Endothelial cell of umbilical vein (primary cell): ENCODE measurements at regions not wholly inside any gene's neighbourhood (a gene's known extent, or its start where the extent isn't known, plus 50 kb on each side); places are given as distances from the start of the nearest gene placed in this dataset.

Experiments used
- BruUV-seq: library from RNA; stranded (reverse); fragments of 400-500 nt; replicated peaks from 2 replicates; lab custom pipeline; 2021; lab: Mats Ljungman, UMichigan
- CTCF ChIA-PET: fragments of 300-600, 350-600 bp; sonication (Branson Sonifier 250); formaldehyde crosslinking; loops from one replicate; lab custom pipeline; 2021; ENCODE audit warnings: antibody characterized with exemption, inconsistent platforms; lab: Charles Lee
- POLR2A ChIA-PET: fragments of 300-600, 350-600 bp; sonication (Branson Sonifier 250); formaldehyde crosslinking; loops from one replicate; lab custom pipeline; 2021; ENCODE audit warnings: antibody characterized with exemption, inconsistent platforms; lab: Charles Lee
- DNase-seq: peaks from one replicate; pipeline ENCODE4 v3.0.0-alpha.2; 2011; ENCODE audit warnings: low read depth, low spot score
- FAIRE-seq: peaks from 2 replicates; lab custom pipeline; 2011; peaks lifted over from hg19 to GRCh38; lab: Jason Lieb, UNC
- H2AFZ ChIP-seq: 2 replicates; pipeline ENCODE4 v1.6.0; 2012; ENCODE audit warnings: low read depth, low read length, control low read depth, inconsistent platforms
- H3K27ac ChIP-seq: 2 replicates; pipeline ENCODE4 v1.5.1; 2011; ENCODE audit warnings: low read depth, mild to moderate bottlenecking, control low read depth, low read length, moderate library complexity; ENCODE audit not compliant: insufficient read depth
- H3K27me3 ChIP-seq, 2 experiments: 2 replicates each; pipeline versions ENCODE4 v1.6.0 to v1.6.1; 2011; ENCODE audit warnings: low read length in 2 of 2, mixed read lengths in 1 of 2; ENCODE audit not compliant: control insufficient read depth in 2 of 2, insufficient read depth in 2 of 2
- H3K36me3 ChIP-seq, 2 experiments: 2 replicates in 1 of 2; 3 replicates in 1 of 2; pipeline ENCODE4 v1.5.1; 2011; ENCODE audit warnings: low read length in 2 of 2, mild to moderate bottlenecking in 1 of 2, moderate library complexity in 1 of 2; ENCODE audit not compliant: control insufficient read depth in 2 of 2, insufficient read depth in 2 of 2; ENCODE audit errors: extremely low read depth in 1 of 2
- H3K4me1 ChIP-seq: 3 replicates; pipeline ENCODE4 v1.5.1; 2011; ENCODE audit warnings: mild to moderate bottlenecking, low read length; ENCODE audit not compliant: control insufficient read depth, insufficient read depth; ENCODE audit errors: extremely low read depth
- H3K4me2 ChIP-seq: 2 replicates; pipeline ENCODE4 v1.6.1; 2011; ENCODE audit warnings: low read length, control low read depth, mixed read lengths; ENCODE audit not compliant: insufficient read depth
- H3K4me3 ChIP-seq, 3 experiments: fragments of 200-600 bp in 1 of 3; sonication (generic), shearing (Covaris generic) in 1 of 3; replicated peaks in 1 of 3; 2 replicates each; pipeline ENCODE4 v1.5.1; 2011 to 2016; ENCODE audit warnings: control low read depth in 3 of 3, low read length in 3 of 3, mild to moderate bottlenecking in 2 of 3, inconsistent platforms in 1 of 3, low read depth in 1 of 3, moderate library complexity in 1 of 3; ENCODE audit not compliant: insufficient read depth in 1 of 3
- H3K79me2 ChIP-seq: 2 replicates; pipeline ENCODE4 v1.6.0; 2012; ENCODE audit warnings: low read length, inconsistent platforms; ENCODE audit not compliant: control insufficient read depth, insufficient read depth
- H3K9ac ChIP-seq: replicated peaks from 2 replicates; pipeline ENCODE3; 2011; ENCODE audit warnings: low read length, control low read depth; ENCODE audit not compliant: insufficient read depth; ENCODE audit errors: extremely low read depth
- H3K9me1 ChIP-seq: replicated peaks from 3 replicates; pipeline ENCODE4 v1.6.0; 2011; ENCODE audit warnings: mild to moderate bottlenecking, low read length; ENCODE audit not compliant: control insufficient read depth, insufficient read depth; ENCODE audit errors: extremely low read depth
- H3K9me3 ChIP-seq: replicated peaks from 2 replicates; pipeline ENCODE4 v1.5.1; 2012; ENCODE audit warnings: low read length, inconsistent platforms; ENCODE audit not compliant: control insufficient read depth, insufficient read depth
- H4K20me1 ChIP-seq: replicated peaks from 2 replicates; pipeline ENCODE3; 2011; ENCODE audit warnings: mild to moderate bottlenecking, low read length; ENCODE audit not compliant: control insufficient read depth, insufficient read depth; ENCODE audit errors: extremely low read depth
- FOS ChIP-seq: IDR thresholded peaks from 2 replicates; pipeline ENCODE4 v1.6.1; 2011; ENCODE audit warnings: mild to moderate bottlenecking, low read length, moderate library complexity, borderline replicate concordance; ENCODE audit not compliant: insufficient read depth
- GATA2 ChIP-seq: IDR thresholded peaks from 2 replicates; pipeline ENCODE4 v1.7.0; 2011; ENCODE audit warnings: low read depth, mild to moderate bottlenecking, moderate library complexity, mixed read lengths, low read length; ENCODE audit not compliant: insufficient read length, insufficient read depth
- JUN ChIP-seq: IDR thresholded peaks from 2 replicates; pipeline ENCODE4 v1.6.1; 2011; ENCODE audit warnings: borderline replicate concordance, low read depth; ENCODE audit not compliant: insufficient read length, insufficient read depth
- MYC ChIP-seq: IDR thresholded peaks from one replicate; pipeline ENCODE4 v1.6.1; 2011; ENCODE audit warnings: mild to moderate bottlenecking, low read depth, low read length
- POLR2AphosphoS5 ChIP-seq: IDR thresholded peaks from 2 replicates; pipeline ENCODE4 v1.6.1; 2012; ENCODE audit warnings: low read depth, mild to moderate bottlenecking, control low read depth, low read length, moderate library complexity; ENCODE audit not compliant: insufficient read depth
- dilution Hi-C: fragments of 300-500 bp; cut with MboI; formaldehyde crosslinking; loops from one replicate; pipeline ENCODE4 v1.15.0; 2019; ENCODE audit warnings: low sequenced_read_pairs; ENCODE audit not compliant: extremely low pct_ligation_motif_present
- intact Hi-C: fragments of 100-400 bp; cut with micrococcal nuclease; formaldehyde crosslinking; loops from one replicate; pipeline ENCODE4 v1.10.0; 2022
- TF ChIP-seq, protein P1 (sequence below), 2 donors: IDR thresholded peaks; 1 replicate in 1 of 2; 2 replicates in 1 of 2; pipeline ENCODE4 v1.5.1; 2011; ENCODE audit warnings: low read length in 2 of 2, mild to moderate bottlenecking in 2 of 2, moderate library complexity in 2 of 2, control low read depth in 1 of 2, inconsistent platforms in 1 of 2, low read depth in 1 of 2; ENCODE audit not compliant: insufficient read depth in 1 of 2; ENCODE audit errors: extremely low read depth in 1 of 2

DNA sequence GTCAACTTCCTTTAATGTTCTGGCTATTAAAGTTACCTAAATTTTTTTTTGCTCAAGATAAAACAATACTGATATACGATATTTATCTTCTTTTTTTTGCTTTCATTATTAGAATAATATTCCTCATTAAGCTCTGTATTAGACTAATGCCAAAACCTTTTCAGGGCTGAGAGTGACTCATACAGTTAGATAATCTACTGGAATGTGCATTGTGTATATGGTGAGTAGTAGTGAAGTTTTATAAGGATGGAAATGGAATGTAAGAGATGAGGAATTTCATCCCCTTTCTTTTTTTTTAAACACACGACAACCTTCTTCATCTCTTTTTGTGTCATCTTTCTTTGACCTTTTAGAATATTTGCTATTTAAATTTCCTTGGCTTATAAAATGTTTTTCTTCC, 268.6 kb downstream of the ISL1 start:
- no peaks in the 10 kb centered on the region for H3K9me3 ChIP-seq
- no peaks in the 10 kb centered on the region for H4K20me1 ChIP-seq
- peak overlapping the region; percentile 38 for H3K9ac ChIP-seq
- no peaks in the 10 kb centered on the region for H3K36me3 ChIP-seq
- intact Hi-C loops = loop anchor here (5.0 kb wide), 1 partner anchor 160 kb away; no protein-coding TSS in a partner anchor
- POLR2A ChIA-PET = interaction anchor here (0.7 kb wide), 1 partner anchor 269 kb away, joined by 3 read pairs; the partner anchor contains the start of gene ISL1
- H2AFZ ChIP-seq = no peak overlapping the region
- no peaks in the 10 kb centered on the region for H3K27me3 ChIP-seq
- peak overlapping the region in 1 of 3 experiments; percentile 7 for H3K4me3 ChIP-seq
- H3K27ac ChIP-seq = peak overlapping the region; percentile 51
- CTCF ChIA-PET = interaction anchor here (0.7 to 1.0 kb wide), 3 partner anchors 9 to 267 kb away, joined by 3 to 4 read pairs (median 3); no protein-coding TSS in a partner anchor
- H3K4me1 ChIP-seq = peaks cover 31% of the 10 kb centered on the region
- H3K4me2 ChIP-seq = peak overlapping the region; percentile 80
- H3K79me2 ChIP-seq = no peaks in the 10 kb centered on the region
- FAIRE-seq = no peak
- peak; percentile 77 for DNase-seq
- peak; percentile 40 for TF ChIP-seq GATA2
- TF ChIP-seq MYC = no peak
- TF ChIP-seq FOS = peak; percentile 91
- TF ChIP-seq JUN = peak; percentile 89
- no TSS peak for BruUV-seq
- H3K9me1 ChIP-seq = no peaks in the 10 kb centered on the region
- dilution Hi-C loops = no loop called here

DNA sequence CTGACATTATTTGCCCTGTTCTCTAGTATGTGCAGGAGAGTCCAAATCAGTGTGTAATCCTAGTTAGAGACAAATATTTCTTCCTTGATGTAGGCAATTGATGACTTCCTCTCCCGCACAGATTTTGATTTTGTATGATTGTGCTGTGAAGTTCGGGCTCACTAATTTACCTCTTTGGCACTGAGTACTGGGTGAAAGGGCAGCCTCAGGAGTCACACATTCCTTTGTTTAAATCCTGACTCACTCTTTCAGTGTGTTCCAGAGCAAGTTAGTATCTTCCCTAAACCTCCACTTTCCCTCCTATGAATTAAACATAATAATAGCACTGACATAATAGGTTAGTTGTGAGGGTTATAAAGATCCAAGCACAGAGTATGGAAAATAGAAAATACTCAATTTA, 269.7 kb downstream of the ISL1 start:
- H3K4me3 ChIP-seq = no peak overlapping the region
- H3K9me1 ChIP-seq = no peaks in the 10 kb centered on the region
- peak overlapping the region; percentile 38 for H3K27ac ChIP-seq
- no peak overlapping the region for H3K9ac ChIP-seq
- H3K36me3 ChIP-seq = no peaks in the 10 kb centered on the region
- H3K4me2 ChIP-seq = peak overlapping the region; percentile 80
- POLR2A ChIA-PET = no interaction called here
- H4K20me1 ChIP-seq = no peaks in the 10 kb centered on the region
- H3K9me3 ChIP-seq = no peaks in the 10 kb centered on the region
- BruUV-seq = no TSS peak
- peak; percentile 89 for FAIRE-seq
- H3K27me3 ChIP-seq = no peaks in the 10 kb centered on the region
- CTCF ChIA-PET = no interaction called here
- intact Hi-C loops = loop anchor here (5.0 kb wide), 1 partner anchor 159 kb away; no protein-coding TSS in a partner anchor
- TF ChIP-seq JUN (peak; percentile 63), FOS (peak; percentile 65), GATA2 (peak; percentile 60), POLR2AphosphoS5 (no peak)
- TF ChIP-seq, protein P1, sequence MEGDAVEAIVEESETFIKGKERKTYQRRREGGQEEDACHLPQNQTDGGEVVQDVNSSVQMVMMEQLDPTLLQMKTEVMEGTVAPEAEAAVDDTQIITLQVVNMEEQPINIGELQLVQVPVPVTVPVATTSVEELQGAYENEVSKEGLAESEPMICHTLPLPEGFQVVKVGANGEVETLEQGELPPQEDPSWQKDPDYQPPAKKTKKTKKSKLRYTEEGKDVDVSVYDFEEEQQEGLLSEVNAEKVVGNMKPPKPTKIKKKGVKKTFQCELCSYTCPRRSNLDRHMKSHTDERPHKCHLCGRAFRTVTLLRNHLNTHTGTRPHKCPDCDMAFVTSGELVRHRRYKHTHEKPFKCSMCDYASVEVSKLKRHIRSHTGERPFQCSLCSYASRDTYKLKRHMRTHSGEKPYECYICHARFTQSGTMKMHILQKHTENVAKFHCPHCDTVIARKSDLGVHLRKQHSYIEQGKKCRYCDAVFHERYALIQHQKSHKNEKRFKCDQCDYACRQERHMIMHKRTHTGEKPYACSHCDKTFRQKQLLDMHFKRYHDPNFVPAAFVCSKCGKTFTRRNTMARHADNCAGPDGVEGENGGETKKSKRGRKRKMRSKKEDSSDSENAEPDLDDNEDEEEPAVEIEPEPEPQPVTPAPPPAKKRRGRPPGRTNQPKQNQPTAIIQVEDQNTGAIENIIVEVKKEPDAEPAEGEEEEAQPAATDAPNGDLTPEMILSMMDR (IDR thresholded peaks at IDR 0.05; ENCODE audit: extremely low read depth in 1 of 2, insufficient read depth in 1 of 2, low read depth in 1 of 2, low read length in 2 of 2) = no peak
- H2AFZ ChIP-seq = peak overlapping the region; percentile 4
- H3K79me2 ChIP-seq = no peaks in the 10 kb centered on the region
- H3K4me1 ChIP-seq = peaks cover 31% of the 10 kb centered on the region
- peak; percentile 70 for DNase-seq
- dilution Hi-C loops = no loop called here
